Body of pancreas (tissue), 4 donors: ENCODE measurements at regions not wholly inside any gene's neighbourhood (a gene's known extent, or its start where the extent isn't known, plus 50 kb on each side); places are given as distances from the start of the nearest gene placed in this dataset.

Experiments
- ATAC-seq: fragments of 150-250 bp; one replicate; pipeline ENCODE4 v1.9.1; 2016
- DNase-seq, 4 donors: peaks; one replicate each; pipeline ENCODE4 v3.0.0-alpha.2; 2019
- H3K27ac ChIP-seq, 4 donors: fragments of 200-600 bp; sonication (generic); 1 replicate in 3 of 4; 2 replicates in 1 of 4; pipeline versions ENCODE4 v1.5.1 to v1.6.1; 2016 to 2019; ENCODE audit warnings: mild to moderate bottlenecking in 1 of 4, mixed read lengths in 1 of 4, moderate library complexity in 1 of 4
- H3K27me3 ChIP-seq, 2 donors: fragments of 200-600 bp; sonication (generic); one replicate each; pipeline ENCODE4 v1.6.0; 2016; ENCODE audit warnings: mild to moderate bottlenecking in 1 of 2
- H3K36me3 ChIP-seq, 2 donors: fragments of 200-600 bp; sonication (generic); replicated peaks in 1 of 2; 2 replicates each; pipeline ENCODE4 v1.5.1; 2016; ENCODE audit warnings: low read depth in 2 of 2; ENCODE audit not compliant: insufficient read depth in 1 of 2
- H3K4me1 ChIP-seq: fragments of 200-600 bp; sonication (generic); one replicate; pipeline ENCODE4 v1.6.0; 2016
- H3K4me3 ChIP-seq, 2 donors: fragments of 200-600 bp; sonication (generic); 1 replicate in 1 of 2; 2 replicates in 1 of 2; pipeline ENCODE4 v1.5.1; 2016 to 2019
- H3K9me3 ChIP-seq, 3 donors: fragments of 200-600 bp; sonication (generic); 1 replicate in 2 of 3; 2 replicates in 1 of 3; pipeline ENCODE4 v1.5.1; 2016
- CTCF ChIP-seq, 7 experiments: fragments of 450-650 bp in 4 of 7; fragments of 200-600 bp in 3 of 7; sonication (generic) in 3 of 7; IDR thresholded peaks; one replicate each; pipeline ENCODE4 v1.5.1; 2016 to 2019; ENCODE audit warnings: antibody characterized with exemption in 7 of 7
- POLR2A ChIP-seq, 3 donors: fragments of 450-650 bp; IDR thresholded peaks; one replicate each; pipeline ENCODE4 v1.6.1; 2016; ENCODE audit warnings: antibody characterized with exemption in 3 of 3, mild to moderate bottlenecking in 2 of 3
- WGBS, 2 donors: methylation state at CpG; one replicate each; pipeline ENCODE4 v1.1.5; 2017; 5-methylcytosine and 5-hydroxymethylcytosine counted together
- intact Hi-C: fragments of 100-400 bp; cut with DNase I; formaldehyde crosslinking; loops from one replicate; pipeline ENCODE4 v1.15.1; 2023

GRCh38 chr4:10343656-10344055, 113.6 kb downstream of the ZNF518B start:
- H3K36me3 ChIP-seq = no peaks in the 10 kb centered on the region
- H3K4me3 ChIP-seq = no peak overlapping the region
- H3K27me3 ChIP-seq = no peaks in the 10 kb centered on the region
- DNase-seq = no peak
- H3K4me1 ChIP-seq = no peaks in the 10 kb centered on the region
- H3K27ac ChIP-seq = no peak overlapping the region
- intact Hi-C loops = no loop called here
- no peak for ATAC-seq
- no peaks in the 10 kb centered on the region for H3K9me3 ChIP-seq
- TF ChIP-seq POLR2A (IDR thresholded peaks at IDR 0.05) (no peak), CTCF (IDR thresholded peaks at IDR 0.05) (no peak)
- WGBS, 2 donors = 63 to 67% methylated on average over 2 of the region's 2 CpGs

GRCh38 chr4:10342866-10343265, 114.4 kb downstream of the ZNF518B start:
- Histone ChIP-seq H3K9me3 (no peaks in the 10 kb centered on the region), H3K4me1 (no peaks in the 10 kb centered on the region), H3K36me3 (no peaks in the 10 kb centered on the region), H3K4me3 (no peak overlapping the region), H3K27ac (no peak overlapping the region), H3K27me3 (no peaks in the 10 kb centered on the region)
- WGBS, 2 donors = 66 to 91% methylated on average over 2 of the region's 2 CpGs
- intact Hi-C loops = no loop called here
- ATAC-seq (no peak), DNase-seq (no peak)
- TF ChIP-seq CTCF (IDR thresholded peaks at IDR 0.05) (no peak), POLR2A (IDR thresholded peaks at IDR 0.05) (no peak)

- H3K4me3 ChIP-seq = no peak overlapping the region
- WGBS, 2 donors = 69 to 78% methylated on average over 4 of the region's 4 CpGs
Measured at GRCh38 chr4:10336471-10336870, 120.8 kb downstream of the ZNF518B start.

GRCh38 chr4:10335050-10335449, 122.2 kb downstream of the ZNF518B start:
- Histone ChIP-seq H3K27ac (no peak overlapping the region), H3K4me3 (no peak overlapping the region), H3K9me3 (no peaks in the 10 kb centered on the region), H3K4me1 (no peaks in the 10 kb centered on the region), H3K36me3 (no peaks in the 10 kb centered on the region), H3K27me3 (no peaks in the 10 kb centered on the region)
- DNase-seq (no peak), ATAC-seq (no peak)
- intact Hi-C loops = no loop called here
- 48 to 49% methylated on average over 8 of the region's 8 CpGs for WGBS, 2 donors
- no peak for TF ChIP-seq POLR2A (IDR thresholded peaks at IDR 0.05)
- TF ChIP-seq CTCF (IDR thresholded peaks at IDR 0.05) = no peak

More at GRCh38 chr4:10336471-10336870, 120.8 kb downstream of the ZNF518B start:
- Histone ChIP-seq H3K27ac (no peak overlapping the region), H3K27me3 (no peaks in the 10 kb centered on the region), H3K36me3 (no peaks in the 10 kb centered on the region), H3K9me3 (no peaks in the 10 kb centered on the region), H3K4me1 (no peaks in the 10 kb centered on the region)
- TF ChIP-seq POLR2A (IDR thresholded peaks at IDR 0.05) (no peak), CTCF (IDR thresholded peaks at IDR 0.05) (no peak)
- no peak for ATAC-seq
- intact Hi-C loops = no loop called here
- DNase-seq = no peak

- WGBS, 2 donors = 59 to 62% methylated on average over 3 of the region's 3 CpGs
Measured at GRCh38 chr4:10334506-10335028, 122.7 kb downstream of the ZNF518B start.

More at GRCh38 chr4:10334506-10335028, 122.7 kb downstream of the ZNF518B start:
- ATAC-seq = no peak
- Histone ChIP-seq H3K27me3 (no peaks in the 10 kb centered on the region), H3K4me3 (no peak overlapping the region), H3K4me1 (no peaks in the 10 kb centered on the region), H3K27ac (no peak overlapping the region), H3K9me3 (no peaks in the 10 kb centered on the region), H3K36me3 (no peaks in the 10 kb centered on the region)
- DNase-seq = no peak
- no peak for TF ChIP-seq CTCF (IDR thresholded peaks at IDR 0.05)
- TF ChIP-seq POLR2A (IDR thresholded peaks at IDR 0.05) = no peak
- intact Hi-C loops = no loop called here
